NOMO-1 (cell line): ENCODE measurements at regions not wholly inside any gene's neighbourhood (a gene's known extent, or its start where the extent isn't known, plus 50 kb on each side); places are given as distances from the start of the nearest gene placed in this dataset.

Experiments
- DNase-seq, 2 experiments: peaks; one replicate each; lab custom pipeline; 2025; ENCODE audit not compliant: unreplicated experiment in 2 of 2; lab: John Stamatoyannopoulos, UW

- no peak for DNase-seq
Observed at GRCh38 chr6:91780270-91780669, 1193.4 kb upstream of the MAP3K7 start.

GRCh38 chr6:91761621-91762020 lies 1174.7 kb upstream of the MAP3K7 start:
- peak in 1 of 2 experiments; percentile 33 for DNase-seq

GRCh38 chr6:91754691-91755090 lies 1167.8 kb upstream of the MAP3K7 start:
- DNase-seq, result no peak

GRCh38 chr6:91751526-91751925 lies 1164.7 kb upstream of the MAP3K7 start:
- DNase-seq, result no peak

GRCh38 chr6:91744566-91744965 lies 1157.7 kb upstream of the MAP3K7 start:
- DNase-seq, result no peak

GRCh38 chr6:91743756-91744155 lies 1156.9 kb upstream of the MAP3K7 start:
- no peak for DNase-seq

- DNase-seq, result no peak
Observed at GRCh38 chr6:91731939-91732338, 1145.1 kb upstream of the MAP3K7 start.

GRCh38 chr6:91730710-91731109 lies 1143.8 kb upstream of the MAP3K7 start:
- no peak for DNase-seq

- no peak for DNase-seq
Observed at GRCh38 chr6:91720324-91720723, 1133.5 kb upstream of the MAP3K7 start.

- peak in 1 of 2 experiments; percentile 39 for DNase-seq
Observed at GRCh38 chr6:91719414-91719813, 1132.5 kb upstream of the MAP3K7 start.

- DNase-seq, result no peak
Observed at GRCh38 chr6:91718198-91718597, 1131.3 kb upstream of the MAP3K7 start.

- no peak for DNase-seq
Observed at GRCh38 chr6:91717094-91717493, 1130.2 kb upstream of the MAP3K7 start.

- DNase-seq, result no peak
Observed at GRCh38 chr6:91716361-91716760, 1129.5 kb upstream of the MAP3K7 start.

- DNase-seq, result no peak
Observed at GRCh38 chr6:91715171-91715805, 1128.4 kb upstream of the MAP3K7 start.

GRCh38 chr6:91713911-91714310 lies 1127.0 kb upstream of the MAP3K7 start:
- no peak for DNase-seq

- DNase-seq, result no peak
Observed at GRCh38 chr6:91711518-91711917, 1124.6 kb upstream of the MAP3K7 start.

- no peak for DNase-seq
Observed at GRCh38 chr6:91710342-91710741, 1123.5 kb upstream of the MAP3K7 start.

GRCh38 chr6:91708534-91708933 lies 1121.7 kb upstream of the MAP3K7 start:
- DNase-seq, result no peak

- no peak for DNase-seq
Observed at GRCh38 chr6:91705646-91706045, 1118.8 kb upstream of the MAP3K7 start.

- no peak for DNase-seq
Observed at GRCh38 chr6:91704531-91704930, 1117.7 kb upstream of the MAP3K7 start.

GRCh38 chr6:91697010-91697695 lies 1110.3 kb upstream of the MAP3K7 start:
- peak in 1 of 2 experiments; percentile 72 for DNase-seq

- no peak for DNase-seq
Observed at GRCh38 chr6:91695221-91695620, 1108.3 kb upstream of the MAP3K7 start.
